ENCODE measurements at regions not wholly inside any gene's neighbourhood (a gene's known extent, or its start where the extent isn't known, plus 50 kb on each side); places are given as distances from the start of the nearest gene placed in this dataset.

DNA sequence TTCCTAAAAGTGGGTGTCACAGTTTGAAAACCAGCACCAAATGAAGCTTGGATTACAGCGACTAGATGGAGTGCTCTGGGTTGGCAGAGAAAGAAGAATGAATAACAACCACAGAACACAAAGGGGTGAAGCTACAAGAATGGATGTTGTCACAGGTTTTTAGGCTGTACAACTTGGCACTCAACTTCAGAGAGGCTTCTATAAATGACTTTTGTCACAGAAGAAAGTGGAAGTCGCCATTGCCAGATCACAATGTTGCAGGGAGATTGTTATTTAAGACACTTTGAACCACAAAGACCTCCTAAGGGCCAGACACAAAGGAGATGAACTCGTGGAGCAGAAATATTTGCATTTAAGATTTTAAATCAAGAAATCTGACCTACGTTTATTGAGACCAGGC, 354.2 kb downstream of the CDH7 start:
- TF ChIP-seq, protein P1, sequence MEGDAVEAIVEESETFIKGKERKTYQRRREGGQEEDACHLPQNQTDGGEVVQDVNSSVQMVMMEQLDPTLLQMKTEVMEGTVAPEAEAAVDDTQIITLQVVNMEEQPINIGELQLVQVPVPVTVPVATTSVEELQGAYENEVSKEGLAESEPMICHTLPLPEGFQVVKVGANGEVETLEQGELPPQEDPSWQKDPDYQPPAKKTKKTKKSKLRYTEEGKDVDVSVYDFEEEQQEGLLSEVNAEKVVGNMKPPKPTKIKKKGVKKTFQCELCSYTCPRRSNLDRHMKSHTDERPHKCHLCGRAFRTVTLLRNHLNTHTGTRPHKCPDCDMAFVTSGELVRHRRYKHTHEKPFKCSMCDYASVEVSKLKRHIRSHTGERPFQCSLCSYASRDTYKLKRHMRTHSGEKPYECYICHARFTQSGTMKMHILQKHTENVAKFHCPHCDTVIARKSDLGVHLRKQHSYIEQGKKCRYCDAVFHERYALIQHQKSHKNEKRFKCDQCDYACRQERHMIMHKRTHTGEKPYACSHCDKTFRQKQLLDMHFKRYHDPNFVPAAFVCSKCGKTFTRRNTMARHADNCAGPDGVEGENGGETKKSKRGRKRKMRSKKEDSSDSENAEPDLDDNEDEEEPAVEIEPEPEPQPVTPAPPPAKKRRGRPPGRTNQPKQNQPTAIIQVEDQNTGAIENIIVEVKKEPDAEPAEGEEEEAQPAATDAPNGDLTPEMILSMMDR (IDR thresholded peaks at IDR 0.05; ENCODE audit: low read length): no peak
- no peak for TF ChIP-seq EZH2 (IDR thresholded peaks at IDR 0.05; ENCODE audit: borderline replicate concordance, low read length)

All from OCI-LY1 (cell line).